DND-41 (cell line): ENCODE measurements at regions not wholly inside any gene's neighbourhood (a gene's known extent, or its start where the extent isn't known, plus 50 kb on each side); places are given as distances from the start of the nearest gene placed in this dataset.

Experiments used
- ATAC-seq: fragments of 200-7000 bp; cut with Tn5 transposase; 3 replicates; pipeline ENCODE4 v1.9.1; 2021; ENCODE audit warnings: low read depth; ENCODE audit not compliant: insufficient read depth
- DNase-seq: peaks from one replicate; pipeline ENCODE4 v3.0.0-alpha.2; 2020
- H2AFZ ChIP-seq: 2 replicates; pipeline ENCODE4 v1.6.0; 2012; ENCODE audit warnings: low read depth, low read length
- H3K27ac ChIP-seq: 2 replicates; pipeline ENCODE4 v1.5.1; 2012; ENCODE audit warnings: low read length, inconsistent platforms
- H3K27me3 ChIP-seq: fragments of 200-600 bp; sonication (generic); 2 replicates; pipeline ENCODE4 v1.6.0; 2012; ENCODE audit warnings: low read length, mild to moderate bottlenecking, inconsistent platforms; ENCODE audit not compliant: insufficient read depth, poor library complexity
- H3K36me3 ChIP-seq: 2 replicates; pipeline ENCODE4 v1.5.1; 2012; ENCODE audit warnings: low read length, inconsistent platforms; ENCODE audit not compliant: insufficient read depth
- H3K4me1 ChIP-seq: 2 replicates; pipeline ENCODE4 v1.5.1; 2012; ENCODE audit warnings: mild to moderate bottlenecking, low read length; ENCODE audit not compliant: insufficient read depth
- H3K4me2 ChIP-seq: 2 replicates; pipeline ENCODE4 v1.6.0; 2012; ENCODE audit warnings: mild to moderate bottlenecking, moderate library complexity, low read length, inconsistent platforms; ENCODE audit not compliant: insufficient read depth
- H3K4me3 ChIP-seq, 2 experiments: fragments of 200-600 bp in 1 of 2; shearing (Covaris generic) in 1 of 2; 2 replicates each; pipeline ENCODE4 v1.5.1; 2012 to 2016; ENCODE audit warnings: inconsistent platforms in 2 of 2, low read length in 2 of 2, mild to moderate bottlenecking in 2 of 2, low read depth in 1 of 2, moderate library complexity in 1 of 2
- H3K79me2 ChIP-seq: 2 replicates; pipeline ENCODE4 v1.6.0; 2012; ENCODE audit warnings: low read length, inconsistent platforms; ENCODE audit not compliant: insufficient read depth
- H3K9ac ChIP-seq: 2 replicates; pipeline ENCODE4 v1.6.0; 2012; ENCODE audit warnings: low read depth, mild to moderate bottlenecking, inconsistent platforms, low read length, moderate library complexity
- H3K9me3 ChIP-seq: 2 replicates; pipeline ENCODE4 v1.5.1; 2012; ENCODE audit warnings: low read length, moderate library complexity, mild to moderate bottlenecking, inconsistent platforms; ENCODE audit not compliant: insufficient read depth, severe bottlenecking
- H4K20me1 ChIP-seq: 2 replicates; pipeline ENCODE4 v1.6.0; 2012; ENCODE audit warnings: low read length; ENCODE audit not compliant: insufficient read depth
- EZH2 ChIP-seq: IDR thresholded peaks from 3 replicates; pipeline ENCODE4 v1.6.1; 2012; ENCODE audit warnings: borderline replicate concordance, low read depth, mild to moderate bottlenecking, moderate library complexity, low read length, inconsistent platforms; ENCODE audit not compliant: severe bottlenecking
- TF ChIP-seq, protein P1 (sequence below): IDR thresholded peaks from 2 replicates; pipeline ENCODE4 v1.5.1; 2012; ENCODE audit warnings: borderline replicate concordance, low read length, moderate library complexity, mild to moderate bottlenecking; ENCODE audit not compliant: poor library complexity, severe bottlenecking; ENCODE audit errors: extremely low read depth

DNA sequence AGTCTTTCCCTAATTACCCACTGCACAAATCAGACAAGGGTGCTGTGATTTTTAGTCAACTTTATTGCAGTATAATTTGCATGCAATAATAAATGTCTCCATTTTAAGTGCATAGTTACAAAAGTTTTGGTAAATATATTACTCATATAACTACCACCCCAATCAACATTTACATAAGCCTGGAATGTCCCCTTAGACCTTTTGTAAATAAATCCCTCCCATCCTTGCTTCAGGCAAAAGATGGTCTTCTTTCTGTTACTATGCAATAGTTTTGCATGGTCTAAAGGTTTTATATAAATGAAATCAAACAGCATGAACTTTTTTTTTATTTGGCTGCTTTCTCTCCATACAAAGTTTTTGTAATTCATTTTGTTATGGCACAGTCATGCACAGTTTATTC lies 235.4 kb downstream of the PYDC2 start:
- Histone ChIP-seq H3K79me2 (no peaks in the 10 kb centered on the region), H4K20me1 (no peaks in the 10 kb centered on the region), H3K27ac (no peak overlapping the region), H3K4me3 (no peak overlapping the region), H3K27me3 (no peaks in the 10 kb centered on the region), H3K9ac (no peak overlapping the region), H3K4me1 (no peaks in the 10 kb centered on the region), H3K9me3 (no peaks in the 10 kb centered on the region), H3K36me3 (no peaks in the 10 kb centered on the region), H3K4me2 (no peak overlapping the region), H2AFZ (no peak overlapping the region)
- DNase-seq (no peak), ATAC-seq (no peak)
- no peak for TF ChIP-seq EZH2
- TF ChIP-seq, protein P1, sequence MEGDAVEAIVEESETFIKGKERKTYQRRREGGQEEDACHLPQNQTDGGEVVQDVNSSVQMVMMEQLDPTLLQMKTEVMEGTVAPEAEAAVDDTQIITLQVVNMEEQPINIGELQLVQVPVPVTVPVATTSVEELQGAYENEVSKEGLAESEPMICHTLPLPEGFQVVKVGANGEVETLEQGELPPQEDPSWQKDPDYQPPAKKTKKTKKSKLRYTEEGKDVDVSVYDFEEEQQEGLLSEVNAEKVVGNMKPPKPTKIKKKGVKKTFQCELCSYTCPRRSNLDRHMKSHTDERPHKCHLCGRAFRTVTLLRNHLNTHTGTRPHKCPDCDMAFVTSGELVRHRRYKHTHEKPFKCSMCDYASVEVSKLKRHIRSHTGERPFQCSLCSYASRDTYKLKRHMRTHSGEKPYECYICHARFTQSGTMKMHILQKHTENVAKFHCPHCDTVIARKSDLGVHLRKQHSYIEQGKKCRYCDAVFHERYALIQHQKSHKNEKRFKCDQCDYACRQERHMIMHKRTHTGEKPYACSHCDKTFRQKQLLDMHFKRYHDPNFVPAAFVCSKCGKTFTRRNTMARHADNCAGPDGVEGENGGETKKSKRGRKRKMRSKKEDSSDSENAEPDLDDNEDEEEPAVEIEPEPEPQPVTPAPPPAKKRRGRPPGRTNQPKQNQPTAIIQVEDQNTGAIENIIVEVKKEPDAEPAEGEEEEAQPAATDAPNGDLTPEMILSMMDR: no peak

DNA sequence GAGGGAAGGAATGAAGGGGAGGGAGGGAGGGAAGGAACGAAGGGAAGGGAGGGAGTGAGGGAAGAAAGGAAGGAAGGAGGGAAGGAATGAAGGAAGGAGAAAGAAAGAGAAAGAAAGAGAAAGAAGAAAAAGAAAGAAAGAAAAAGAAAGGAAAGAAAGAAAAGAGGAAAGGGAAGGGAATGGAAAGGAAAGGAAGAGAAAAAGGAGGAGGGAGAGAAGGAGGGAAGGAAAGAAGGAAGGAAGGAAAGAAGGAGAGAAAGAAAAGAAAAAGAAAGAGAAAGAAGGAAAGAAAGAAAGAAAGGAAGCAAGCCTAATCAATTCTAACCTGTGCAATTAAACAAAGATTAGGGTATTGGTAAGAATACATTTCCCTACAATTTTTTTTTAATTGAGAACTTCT lies 238.6 kb downstream of the PYDC2 start:
- H3K4me3 ChIP-seq: no peak overlapping the region
- no peak overlapping the region for H3K4me2 ChIP-seq
- no peaks in the 10 kb centered on the region for H3K36me3 ChIP-seq
- no peaks in the 10 kb centered on the region for H3K27me3 ChIP-seq
- H3K79me2 ChIP-seq: no peaks in the 10 kb centered on the region
- peaks cover 4% of the 10 kb centered on the region for H3K9me3 ChIP-seq
- no peak overlapping the region for H3K27ac ChIP-seq
- TF ChIP-seq, protein P1: no peak
- no peak for TF ChIP-seq EZH2
- ATAC-seq (no peak), DNase-seq (no peak)
- no peak overlapping the region for H2AFZ ChIP-seq
- H3K9ac ChIP-seq: no peak overlapping the region
- no peaks in the 10 kb centered on the region for H3K4me1 ChIP-seq
- no peaks in the 10 kb centered on the region for H4K20me1 ChIP-seq

GRCh38 chr3:191702121-191702520 lies 241.2 kb downstream of the PYDC2 start:
- TF ChIP-seq, protein P1: no peak
- TF ChIP-seq EZH2: no peak
- ATAC-seq: no peak

GRCh38 chr3:191707817-191708216 lies 246.9 kb downstream of the PYDC2 start:
- Histone ChIP-seq H3K4me3 (no peak overlapping the region), H2AFZ (no peak overlapping the region), H3K79me2 (no peaks in the 10 kb centered on the region), H3K9me3 (peaks cover 4% of the 10 kb centered on the region), H3K4me1 (no peaks in the 10 kb centered on the region), H3K4me2 (no peak overlapping the region), H3K27me3 (no peaks in the 10 kb centered on the region), H3K36me3 (no peaks in the 10 kb centered on the region), H4K20me1 (no peaks in the 10 kb centered on the region), H3K27ac (no peak overlapping the region), H3K9ac (no peak overlapping the region)
- no peak for TF ChIP-seq EZH2
- TF ChIP-seq, protein P1: no peak
- ATAC-seq (no peak), DNase-seq (no peak)

More at GRCh38 chr3:191702121-191702520, 241.2 kb downstream of the PYDC2 start:
- Histone ChIP-seq H3K9ac (no peak overlapping the region), H3K9me3 (peaks cover 4% of the 10 kb centered on the region), H3K36me3 (no peaks in the 10 kb centered on the region), H3K4me2 (no peak overlapping the region), H3K4me3 (no peak overlapping the region), H2AFZ (no peak overlapping the region), H3K27ac (no peak overlapping the region), H3K4me1 (no peaks in the 10 kb centered on the region), H4K20me1 (no peaks in the 10 kb centered on the region), H3K27me3 (no peaks in the 10 kb centered on the region), H3K79me2 (no peaks in the 10 kb centered on the region)
- DNase-seq: no peak
